Activated CD8-positive, alpha-beta memory T cell treated with anti-CD3 and anti-CD28 coated beads, Interleukin-2, amount 10 ng/mL, durations not matched to agents 7 days and 5 days (primary cell): ENCODE measurements at regions not wholly inside any gene's neighbourhood (a gene's known extent, or its start where the extent isn't known, plus 50 kb on each side); places are given as distances from the start of the nearest gene placed in this dataset.
"Not testable (repeated sequence)": the region's sequence is repeated elsewhere in the genome, so short reads cannot be mapped to it uniquely, and the experiment has no call there.

Experiments used
- ATAC-seq: fragments of 150-1000 bp; cut with Tn5 transposase; one replicate; pipeline ENCODE4 v1.10.0; 2021; ENCODE audit warnings: moderate library complexity
- CTCF ChIA-PET: fragments of 350-600 bp; sonication (Branson Sonifier 250); formaldehyde crosslinking; loops from one replicate; lab custom pipeline; 2021; ENCODE audit warnings: antibody characterized with exemption; lab: Charles Lee
- DNase-seq: peaks from one replicate; pipeline ENCODE4 v3.0.0-alpha.2; 2020
- H3K27ac Mint-ChIP-seq: one replicate; pipeline ENCODE4 v1.8.0; 2021; ENCODE audit warnings: mild to moderate bottlenecking, mixed read lengths
- H3K27me3 Mint-ChIP-seq: one replicate; pipeline ENCODE4 v1.8.0; 2021; ENCODE audit warnings: mixed read lengths
- H3K36me3 Mint-ChIP-seq: one replicate; pipeline ENCODE4 v1.8.0; 2021; ENCODE audit warnings: mild to moderate bottlenecking, mixed read lengths
- H3K4me1 Mint-ChIP-seq: one replicate; pipeline ENCODE4 v1.8.0; 2021; ENCODE audit warnings: mixed read lengths
- H3K4me3 Mint-ChIP-seq: one replicate; pipeline ENCODE4 v1.8.0; 2021; ENCODE audit warnings: mild to moderate bottlenecking, moderate library complexity, mixed read lengths
- H3K9me3 Mint-ChIP-seq: one replicate; pipeline ENCODE4 v1.8.0; 2022; ENCODE audit warnings: low read depth, mixed read lengths

DNA sequence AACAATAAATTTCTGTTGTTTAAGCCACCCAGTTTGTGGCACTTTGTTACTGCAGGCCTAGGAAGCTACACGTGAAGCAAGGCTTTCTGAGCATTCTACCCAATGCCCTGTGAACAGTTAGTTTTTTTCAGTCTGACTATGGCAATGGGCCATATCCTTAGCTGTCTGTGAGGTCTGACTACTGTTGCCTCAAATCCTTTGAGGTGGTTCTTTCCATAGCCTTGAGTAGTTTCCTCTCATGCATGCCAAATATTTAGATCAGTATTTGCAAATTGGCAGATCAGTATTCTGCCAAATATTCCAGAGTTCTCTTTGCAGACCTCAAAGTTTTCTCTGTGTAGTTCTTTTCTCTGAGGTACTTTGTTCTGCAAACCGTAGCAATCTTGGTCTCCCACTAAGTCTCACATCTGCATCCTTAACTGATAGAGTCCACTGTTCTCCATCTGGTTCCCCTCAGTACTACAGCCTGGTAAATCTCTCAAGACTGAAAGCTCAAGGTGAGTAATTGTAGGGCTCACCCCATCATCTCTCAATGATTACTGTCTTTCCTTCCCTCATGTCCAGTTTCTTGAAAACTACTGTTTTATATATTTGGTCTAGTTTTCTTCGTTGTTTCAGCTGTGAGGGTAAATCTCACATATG, 984.9 kb upstream of the INTU start:
- Mint-ChIP-seq H3K4me3 (no peak overlapping the region), H3K27ac (no peak overlapping the region), H3K27me3 (no peaks in the 10 kb centered on the region), H3K4me1 (no peaks in the 10 kb centered on the region), H3K36me3 (no peaks in the 10 kb centered on the region), H3K9me3 (peaks cover 2% of the 10 kb centered on the region)
- CTCF ChIA-PET, result no interaction called here
- no peak for ATAC-seq
- no peak for DNase-seq

DNA sequence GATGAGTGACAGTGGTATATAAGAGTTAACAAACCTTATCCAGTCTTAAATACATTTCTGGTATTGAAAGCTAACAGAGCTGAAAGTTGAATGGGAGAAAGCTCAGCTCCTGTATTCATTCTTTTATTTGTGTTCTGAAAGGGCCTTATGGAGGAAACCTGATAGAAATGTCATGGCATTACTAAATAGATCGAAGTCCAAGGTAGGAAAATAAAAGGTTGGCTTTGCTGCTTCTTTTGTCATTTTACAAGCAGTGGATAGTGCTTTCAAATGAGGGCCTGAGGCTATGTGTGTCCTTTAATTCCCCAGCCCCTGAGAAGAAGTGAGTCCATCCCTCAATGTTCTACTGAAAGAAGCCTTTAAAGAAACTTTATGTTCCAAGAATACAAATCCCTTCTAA, 974.3 kb upstream of the INTU start:
- Mint-ChIP-seq H3K27ac (no peak overlapping the region), H3K4me1 (no peaks in the 10 kb centered on the region), H3K4me3 (no peak overlapping the region), H3K9me3 (no peaks in the 10 kb centered on the region), H3K27me3 (no peaks in the 10 kb centered on the region), H3K36me3 (no peaks in the 10 kb centered on the region)
- DNase-seq (no peak), ATAC-seq (no peak)
- CTCF ChIA-PET, result no interaction called here

DNA sequence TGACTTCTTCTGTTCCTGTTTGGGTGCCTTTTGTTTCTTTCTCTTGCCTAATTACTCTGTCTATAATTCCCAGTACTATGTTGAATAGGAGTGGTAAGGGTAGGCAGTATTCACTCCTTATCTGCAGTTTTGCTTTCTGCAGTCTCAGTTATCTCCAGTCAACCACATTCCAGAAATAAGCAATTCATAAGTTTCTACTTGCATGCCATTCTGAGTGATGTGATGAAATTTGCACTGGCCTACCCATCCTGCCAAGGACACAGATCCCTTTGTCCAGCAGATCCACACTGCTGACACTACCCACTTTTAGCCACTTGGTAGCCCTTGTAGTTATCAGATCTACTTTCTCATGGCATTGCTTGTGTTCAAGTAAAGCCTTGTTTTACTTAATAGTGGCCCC, 971.6 kb upstream of the INTU start:
- no peak for DNase-seq
- Mint-ChIP-seq H3K9me3 (peaks cover 1% of the 10 kb centered on the region), H3K36me3 (no peaks in the 10 kb centered on the region), H3K27me3 (no peaks in the 10 kb centered on the region), H3K4me3 (no peak overlapping the region), H3K4me1 (no peaks in the 10 kb centered on the region), H3K27ac (no peak overlapping the region)
- ATAC-seq, result no peak
- CTCF ChIA-PET, result no interaction called here

DNA sequence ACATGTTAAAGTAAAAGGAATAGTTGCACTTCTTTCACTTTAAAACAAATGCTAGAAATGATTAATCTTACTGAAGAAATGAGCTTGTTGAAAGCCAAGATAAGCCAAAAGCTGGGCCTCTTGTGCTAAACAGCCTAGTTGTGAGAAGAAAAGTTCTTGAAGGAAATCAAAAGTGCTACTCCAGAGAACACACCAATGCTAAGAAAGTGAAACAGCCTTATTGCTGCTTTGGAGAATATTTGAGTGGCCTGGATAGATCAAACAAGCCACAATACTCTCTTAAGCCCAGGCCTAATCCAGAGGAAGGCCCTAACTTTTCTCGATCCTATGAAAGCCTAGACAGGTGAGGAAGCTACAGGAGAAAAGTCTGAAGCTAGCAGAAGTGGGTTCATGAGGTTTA, 967.9 kb upstream of the INTU start:
- CTCF ChIA-PET, result no interaction called here

DNA sequence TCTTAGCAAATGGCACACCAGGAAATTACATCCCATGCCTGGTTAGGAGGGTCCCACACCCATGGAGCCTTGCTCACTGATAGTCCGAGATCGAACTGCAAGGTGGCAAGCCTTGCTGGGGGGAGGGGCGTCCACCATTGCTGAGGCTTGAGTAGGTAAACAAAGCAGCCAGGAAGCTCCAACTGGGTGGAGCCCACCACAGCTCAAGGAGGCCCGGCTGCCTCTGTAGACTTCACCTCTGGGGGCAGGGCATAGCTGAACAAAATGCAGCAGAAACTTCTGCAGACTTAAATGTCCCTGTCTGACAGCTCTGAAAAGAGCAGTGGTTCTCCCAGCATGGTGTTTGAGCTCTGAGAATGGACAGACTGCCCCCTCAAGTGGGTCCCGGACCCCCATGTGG, 962.7 kb upstream of the INTU start:
- H3K4me3 Mint-ChIP-seq, H3K27ac Mint-ChIP-seq, H3K9me3 Mint-ChIP-seq, CTCF ChIA-PET, H3K27me3 Mint-ChIP-seq, DNase-seq, ATAC-seq, H3K4me1 Mint-ChIP-seq, H3K36me3 Mint-ChIP-seq: not testable (repeated sequence)

More for the DNA sequence above, 967.9 kb upstream of the INTU start:
- ATAC-seq, result no peak
- Mint-ChIP-seq H3K27me3 (no peaks in the 10 kb centered on the region), H3K27ac (no peak overlapping the region), H3K4me1 (no peaks in the 10 kb centered on the region), H3K9me3 (peaks cover 1% of the 10 kb centered on the region), H3K36me3 (no peaks in the 10 kb centered on the region), H3K4me3 (no peak overlapping the region)
- no peak for DNase-seq

DNA sequence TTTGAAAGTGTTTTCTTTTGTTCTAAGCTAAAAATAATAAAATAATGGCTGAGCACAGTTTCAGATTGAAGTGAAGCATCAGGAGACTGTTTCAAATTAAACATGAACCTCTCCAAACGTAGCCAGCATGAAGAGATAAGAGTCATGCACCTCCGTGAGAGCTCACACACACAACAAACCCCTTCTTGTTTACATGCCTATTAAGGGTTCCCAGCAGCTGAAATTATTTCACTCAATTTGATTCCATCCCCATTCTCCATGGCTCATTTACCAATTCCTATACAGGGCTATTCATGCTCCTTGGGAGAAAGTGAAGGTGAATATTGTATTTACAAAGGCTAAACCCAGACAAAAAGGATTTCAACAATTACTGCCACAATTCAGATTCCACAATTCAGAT, 954.1 kb upstream of the INTU start:
- Mint-ChIP-seq H3K4me1 (no peaks in the 10 kb centered on the region), H3K4me3 (no peak overlapping the region), H3K27ac (no peak overlapping the region), H3K27me3 (no peaks in the 10 kb centered on the region), H3K9me3 (peaks cover 2% of the 10 kb centered on the region), H3K36me3 (no peaks in the 10 kb centered on the region)
- CTCF ChIA-PET, result no interaction called here
- ATAC-seq (no peak), DNase-seq (no peak)

DNA sequence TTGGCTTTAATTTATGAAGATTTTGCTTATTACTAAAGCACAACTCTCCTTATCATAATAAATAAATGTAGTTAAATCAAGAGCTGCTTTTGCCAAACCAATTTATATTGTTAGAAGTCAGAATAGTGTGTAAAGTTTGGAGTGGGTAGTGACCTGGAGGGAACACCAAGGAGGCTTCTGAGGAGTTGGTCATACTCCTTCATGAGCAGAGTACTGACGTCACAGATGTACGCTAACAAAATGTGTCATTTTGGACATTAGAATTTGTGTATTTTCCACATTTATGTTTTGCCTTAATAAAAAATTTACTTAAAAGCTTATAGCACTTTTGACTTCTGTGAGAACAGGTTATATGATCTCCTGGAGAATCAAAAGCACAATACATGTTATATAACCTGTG, 953.5 kb upstream of the INTU start:
- Mint-ChIP-seq H3K27ac (no peak overlapping the region), H3K4me1 (no peaks in the 10 kb centered on the region), H3K27me3 (no peaks in the 10 kb centered on the region), H3K36me3 (no peaks in the 10 kb centered on the region), H3K9me3 (peaks cover 2% of the 10 kb centered on the region), H3K4me3 (no peak overlapping the region)
- no peak for ATAC-seq
- DNase-seq, result no peak
- CTCF ChIA-PET, result no interaction called here

DNA sequence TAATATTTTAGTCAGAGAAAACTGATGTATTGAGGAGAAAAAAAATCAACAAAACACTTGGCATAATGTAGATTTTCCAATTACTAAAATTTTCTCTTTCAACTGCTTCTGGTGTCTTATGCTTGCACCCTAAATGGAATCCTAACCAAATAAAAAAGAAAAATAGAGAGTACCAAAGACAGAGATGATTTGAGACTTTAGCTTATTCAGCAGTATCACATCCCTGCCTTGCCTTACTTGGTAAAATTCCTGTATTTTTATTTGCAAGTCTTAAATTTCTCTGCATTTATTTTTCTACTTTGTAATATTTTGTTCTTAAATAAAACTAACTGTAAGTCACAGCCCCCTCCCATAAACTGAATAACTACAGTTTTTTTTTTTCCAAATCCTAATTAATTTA, 950.5 kb upstream of the INTU start:
- no peaks in the 10 kb centered on the region for H3K27me3 Mint-ChIP-seq
- peaks cover 2% of the 10 kb centered on the region for H3K9me3 Mint-ChIP-seq
- no peak for DNase-seq
- CTCF ChIA-PET, result no interaction called here
- no peaks in the 10 kb centered on the region for H3K4me1 Mint-ChIP-seq
- ATAC-seq, result no peak
- H3K27ac Mint-ChIP-seq, result no peak overlapping the region
- H3K4me3 Mint-ChIP-seq, result no peak overlapping the region
- H3K36me3 Mint-ChIP-seq, result no peaks in the 10 kb centered on the region

DNA sequence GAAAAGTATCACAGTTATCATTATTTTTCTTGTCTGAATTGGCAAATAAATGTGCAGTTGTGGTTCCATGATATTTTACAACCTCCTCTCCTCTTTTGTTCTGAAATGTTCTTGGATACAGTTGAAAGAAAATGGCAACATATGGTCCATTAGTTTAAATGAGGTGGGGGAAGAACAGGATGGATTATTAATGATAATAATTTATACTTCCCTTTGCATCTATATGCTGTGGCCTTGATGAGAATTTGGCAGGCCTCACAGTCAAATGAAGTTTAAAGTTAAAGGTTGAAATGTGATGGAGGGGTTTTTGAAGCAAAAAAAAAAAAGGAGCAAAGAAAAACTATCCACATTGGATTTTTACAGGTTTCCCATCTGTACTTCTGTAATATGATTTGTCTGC, 946.3 kb upstream of the INTU start:
- Mint-ChIP-seq H3K36me3 (no peaks in the 10 kb centered on the region), H3K27ac (no peak overlapping the region), H3K4me3 (no peak overlapping the region), H3K9me3 (no peaks in the 10 kb centered on the region), H3K27me3 (no peaks in the 10 kb centered on the region), H3K4me1 (no peaks in the 10 kb centered on the region)
- DNase-seq (no peak), ATAC-seq (no peak)
- CTCF ChIA-PET, result no interaction called here

DNA sequence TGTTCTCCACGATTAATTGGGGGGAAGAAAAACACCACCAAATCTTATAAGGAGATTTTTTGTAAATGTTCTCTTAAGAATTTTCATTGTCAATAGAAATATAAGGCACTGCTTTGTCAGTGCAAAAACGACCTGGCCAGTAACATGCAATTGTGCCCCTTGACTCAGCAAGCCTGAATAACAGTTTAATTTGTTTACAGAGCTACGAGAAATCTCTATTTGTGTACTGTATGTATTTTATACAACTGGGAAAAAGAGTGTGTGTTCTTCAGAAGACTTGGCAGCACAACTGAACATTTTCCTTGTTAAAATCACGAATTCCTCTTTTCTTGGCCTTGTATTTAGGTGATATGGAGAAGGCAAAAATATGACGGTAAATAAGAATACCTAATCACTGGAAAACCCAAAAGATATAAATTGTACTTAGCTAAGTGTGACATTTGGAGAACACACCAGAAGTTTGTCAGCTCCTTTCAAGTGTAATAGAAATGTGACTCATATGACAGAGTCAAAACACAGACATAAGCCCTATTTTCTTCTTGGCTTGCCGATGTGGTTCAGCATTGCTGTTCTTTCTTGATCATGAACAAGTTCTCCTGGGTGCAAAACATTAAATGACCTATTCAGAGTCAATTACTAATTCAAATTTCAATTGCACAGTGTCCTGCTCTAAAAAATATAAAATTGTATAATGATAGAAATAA, 945.0 kb upstream of the INTU start:
- H3K4me3 Mint-ChIP-seq, result no peak overlapping the region
- H3K4me1 Mint-ChIP-seq, result no peaks in the 10 kb centered on the region
- no peaks in the 10 kb centered on the region for H3K36me3 Mint-ChIP-seq
- no peaks in the 10 kb centered on the region for H3K9me3 Mint-ChIP-seq
- no peak overlapping the region for H3K27ac Mint-ChIP-seq
- no peak for ATAC-seq
- CTCF ChIA-PET, result no interaction called here
- DNase-seq, result no peak
- no peaks in the 10 kb centered on the region for H3K27me3 Mint-ChIP-seq

DNA sequence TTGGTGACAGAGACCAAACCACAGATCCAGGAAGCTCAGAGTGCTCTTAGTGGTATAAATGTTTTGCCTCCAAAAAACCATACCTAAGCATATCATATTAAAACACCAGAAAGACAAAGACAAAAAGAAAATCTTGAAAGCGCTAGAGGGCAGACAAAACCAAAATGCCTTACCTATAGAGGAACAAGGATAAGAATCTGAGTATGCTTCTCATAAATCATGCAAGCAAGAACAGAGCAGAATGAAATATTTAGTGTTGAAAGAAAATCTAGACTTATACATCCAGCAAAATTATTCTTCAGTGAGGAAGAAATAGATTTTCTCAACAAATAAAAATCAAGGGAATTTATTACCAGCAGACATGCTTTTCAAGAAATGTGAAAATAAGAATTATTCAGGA, 941.0 kb upstream of the INTU start:
- Mint-ChIP-seq H3K27me3 (no peaks in the 10 kb centered on the region), H3K36me3 (no peaks in the 10 kb centered on the region), H3K9me3 (no peaks in the 10 kb centered on the region), H3K4me1 (no peaks in the 10 kb centered on the region), H3K4me3 (no peak overlapping the region), H3K27ac (no peak overlapping the region)
- DNase-seq (no peak), ATAC-seq (no peak)
- CTCF ChIA-PET, result no interaction called here

DNA sequence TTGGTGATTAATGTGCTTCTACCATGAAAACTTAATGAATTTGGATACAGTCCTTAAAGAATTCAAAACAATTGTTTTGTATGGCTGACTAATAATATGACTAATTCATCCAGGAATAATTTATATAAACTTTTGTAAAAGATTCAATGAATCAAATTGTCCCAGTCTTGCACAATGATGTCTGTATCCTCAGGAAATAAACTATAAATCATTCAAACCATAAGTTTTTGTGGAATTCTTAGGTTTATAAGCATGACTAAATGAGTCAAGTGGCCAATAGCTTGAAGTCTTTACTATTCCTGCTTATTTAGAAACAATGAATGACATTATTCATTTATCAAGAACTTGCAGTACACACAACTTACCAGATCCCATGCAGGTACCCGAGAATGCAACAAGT, 935.0 kb upstream of the INTU start:
- Mint-ChIP-seq H3K4me3 (no peak overlapping the region), H3K4me1 (no peaks in the 10 kb centered on the region), H3K9me3 (peaks cover 3% of the 10 kb centered on the region), H3K27me3 (no peaks in the 10 kb centered on the region), H3K27ac (no peak overlapping the region), H3K36me3 (no peaks in the 10 kb centered on the region)
- no peak for ATAC-seq
- CTCF ChIA-PET, result no interaction called here
- no peak for DNase-seq

DNA sequence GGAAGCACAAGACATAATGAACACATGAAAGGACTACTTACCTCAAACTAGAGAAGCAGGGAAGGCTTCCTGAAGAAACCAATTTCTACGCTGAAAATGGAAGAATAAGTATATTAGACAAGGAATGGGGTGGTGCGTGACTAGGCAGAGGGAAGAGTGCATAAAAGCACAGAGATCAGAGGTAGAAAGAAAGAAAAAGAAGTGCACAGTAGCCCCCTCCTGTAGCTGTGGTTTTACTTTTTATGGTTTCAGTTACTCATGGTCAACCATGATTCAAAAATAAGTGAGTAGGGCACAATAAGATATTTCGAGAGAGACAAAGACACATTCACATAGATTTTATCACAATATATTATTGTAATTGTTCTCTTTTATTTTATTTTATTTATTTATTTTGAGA, 934.5 kb upstream of the INTU start:
- DNase-seq (no peak), ATAC-seq (no peak)
- CTCF ChIA-PET, result no interaction called here
- Mint-ChIP-seq H3K9me3 (peaks cover 3% of the 10 kb centered on the region), H3K4me1 (no peaks in the 10 kb centered on the region), H3K27me3 (no peaks in the 10 kb centered on the region), H3K27ac (no peak overlapping the region), H3K4me3 (no peak overlapping the region), H3K36me3 (no peaks in the 10 kb centered on the region)

DNA sequence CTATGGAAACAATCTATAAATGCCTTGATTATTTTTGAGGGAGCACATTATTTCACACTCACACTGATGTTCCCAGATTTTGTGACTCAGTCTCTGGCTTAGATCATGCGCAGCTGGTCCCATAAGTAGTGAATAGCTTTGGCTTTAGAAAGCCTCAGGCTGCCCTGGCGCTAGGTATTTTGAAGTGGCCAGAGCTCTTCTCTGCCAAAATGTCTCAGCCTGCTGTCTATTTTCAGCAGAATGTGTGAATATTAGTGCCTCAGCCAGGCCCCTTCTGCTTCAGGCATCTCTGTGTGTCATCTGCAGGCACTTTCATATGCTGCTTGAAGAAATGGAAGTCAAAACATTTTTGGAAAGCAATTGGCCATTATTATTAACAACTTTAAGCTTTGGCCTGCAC, 931.0 kb upstream of the INTU start:
- Mint-ChIP-seq H3K4me3 (no peak overlapping the region), H3K36me3 (no peaks in the 10 kb centered on the region), H3K27me3 (no peaks in the 10 kb centered on the region), H3K27ac (no peak overlapping the region), H3K9me3 (peaks cover 8% of the 10 kb centered on the region), H3K4me1 (no peaks in the 10 kb centered on the region)
- CTCF ChIA-PET, result no interaction called here
- DNase-seq (no peak), ATAC-seq (no peak)
